GM10248 (cell line): ENCODE measurements at regions not wholly inside any gene's neighbourhood (a gene's known extent, or its start where the extent isn't known, plus 50 kb on each side); places are given as distances from the start of the nearest gene placed in this dataset.

ENCODE experiments used
- CTCF ChIA-PET: fragments of 300-600 bp; sonication (Branson Sonifier 250); formaldehyde crosslinking; extraction: SDS; loops from one replicate; lab custom pipeline; 2021; ENCODE audit warnings: antibody characterized with exemption; lab: Yijun Ruan, JAX
- POLR2A ChIA-PET: fragments of 350-650 bp; sonication (Branson Sonifier 250); formaldehyde crosslinking; extraction: SDS; loops from one replicate; lab custom pipeline; 2020; ENCODE audit warnings: antibody characterized with exemption; lab: Yijun Ruan, JAX
- DNase-seq: peaks from one replicate; pipeline ENCODE4 v3.0.0; 2012; ENCODE audit errors: extremely low spot score
- CTCF ChIP-seq: IDR thresholded peaks from 2 replicates; pipeline ENCODE4 v1.5.1; 2012; ENCODE audit warnings: mild to moderate bottlenecking, low read depth; ENCODE audit errors: extremely low read depth, missing control alignments, control extremely low read depth

DNA sequence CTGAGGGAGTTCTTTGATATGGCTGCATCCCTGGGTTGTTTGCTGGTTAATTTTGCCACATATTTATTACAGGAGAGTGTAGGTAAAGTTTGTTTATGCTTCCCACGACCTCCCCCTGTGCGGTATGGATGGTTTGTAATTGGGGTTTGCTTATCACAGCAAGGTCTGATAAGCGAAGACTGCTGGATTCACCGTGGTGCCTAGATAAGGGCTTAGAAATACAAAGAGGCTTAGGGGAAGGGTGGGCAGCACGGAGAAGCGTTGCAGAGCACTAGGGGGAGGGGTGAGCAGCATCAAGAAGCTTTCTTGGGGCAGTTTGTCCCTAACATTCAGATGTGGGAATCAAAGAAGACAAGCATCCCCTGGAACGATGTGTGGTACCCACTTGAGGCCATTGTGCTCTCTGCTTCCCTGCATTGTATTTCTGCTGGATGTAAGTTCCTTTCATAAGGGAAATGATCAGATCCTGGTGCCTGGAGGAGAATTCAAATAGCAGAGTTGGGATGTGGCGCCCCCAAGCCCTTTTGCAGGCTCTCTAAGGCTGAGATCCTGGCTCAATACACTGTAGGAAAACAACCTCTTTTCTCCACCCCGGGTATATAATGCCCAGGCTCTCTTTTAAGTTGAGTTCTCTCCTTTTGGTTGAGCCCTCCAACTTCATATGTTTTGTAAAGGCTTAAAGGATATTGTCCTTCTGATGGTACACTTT lies 598.1 kb upstream of the ADGRL4 start:
- POLR2A ChIA-PET = interaction anchor here (0.6 kb wide), 1 partner anchor 68 kb away, joined by 5 read pairs; no protein-coding TSS in a partner anchor
- no peak for TF ChIP-seq CTCF
- CTCF ChIA-PET = no interaction called here
- DNase-seq = no peak

- POLR2A ChIA-PET = no interaction called here
- no peak for TF ChIP-seq CTCF
- CTCF ChIA-PET = no interaction called here
- DNase-seq = no peak
These were observed 597.3 kb upstream of the ADGRL4 start for GRCh38 chr1:79603843-79604242.

- no peak for TF ChIP-seq CTCF
- CTCF ChIA-PET = no interaction called here
- POLR2A ChIA-PET = no interaction called here
- DNase-seq = no peak
These were observed 592.7 kb upstream of the ADGRL4 start for GRCh38 chr1:79599257-79599656.

GRCh38 chr1:79595931-79596330 lies 589.4 kb upstream of the ADGRL4 start:
- POLR2A ChIA-PET = no interaction called here
- CTCF ChIA-PET = interaction anchor here (2.1 kb wide), 1 partner anchor 10 kb away, joined by 6 read pairs; no protein-coding TSS in a partner anchor

DNA sequence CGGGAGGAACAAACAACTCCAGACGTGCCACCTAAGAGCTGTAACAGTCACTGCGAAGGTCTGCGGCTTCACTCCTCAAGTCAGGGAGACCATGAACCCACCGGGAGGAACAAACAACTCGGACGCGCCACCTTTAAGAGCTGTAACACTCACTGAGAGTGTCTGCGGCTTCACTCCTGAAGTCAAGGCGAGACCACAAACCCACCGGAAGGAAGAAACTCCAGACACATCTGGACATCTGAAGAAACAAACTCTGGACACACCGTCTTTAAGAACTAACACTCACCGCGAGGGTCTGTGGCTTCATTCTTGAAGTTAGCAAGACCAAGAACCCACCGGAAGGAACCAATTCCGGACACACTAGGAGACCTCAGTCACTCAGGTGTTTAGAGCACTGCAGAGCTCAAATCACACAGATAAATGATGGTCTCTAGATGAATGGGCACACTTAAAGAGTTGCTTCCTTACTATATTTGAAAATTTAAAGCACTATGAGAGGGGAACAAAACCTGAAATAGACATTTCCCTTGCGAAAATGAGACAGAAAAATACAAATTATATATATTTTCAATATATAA lies 587.7 kb upstream of the ADGRL4 start:
- CTCF ChIA-PET = no interaction called here
- POLR2A ChIA-PET = no interaction called here
- DNase-seq = no peak
- no peak for TF ChIP-seq CTCF

More at GRCh38 chr1:79595931-79596330, 589.4 kb upstream of the ADGRL4 start:
- DNase-seq = no peak
- TF ChIP-seq CTCF = no peak

- POLR2A ChIA-PET = no interaction called here
- no peak for DNase-seq
- CTCF ChIA-PET = interaction anchor here (0.8 to 1.4 kb wide), 2 partner anchors 9 to 11 kb away, joined by 3 read pairs; no protein-coding TSS in a partner anchor
- no peak for TF ChIP-seq CTCF
These were observed 586.2 kb upstream of the ADGRL4 start for GRCh38 chr1:79592707-79593106.
